Mesendoderm (in vitro differentiated cells): ENCODE measurements at regions not wholly inside any gene's neighbourhood (a gene's known extent, or its start where the extent isn't known, plus 50 kb on each side); places are given as distances from the start of the nearest gene placed in this dataset.

Source experiments
- DNase-seq: peaks from one replicate; pipeline ENCODE4 v3.0.0; 2013
- H2AK5ac ChIP-seq: 2 replicates; pipeline ENCODE4 v1.6.1; 2013; ENCODE audit warnings: low read length, inconsistent platforms
- H2BK120ac ChIP-seq: 2 replicates; pipeline ENCODE4 v1.6.1; 2013; ENCODE audit warnings: low read depth, mild to moderate bottlenecking, low read length, moderate library complexity, mixed read lengths
- H2BK15ac ChIP-seq: replicated peaks from 2 replicates; pipeline ENCODE4 v1.6.1; 2013; ENCODE audit warnings: low read depth, mild to moderate bottlenecking, moderate library complexity
- H2BK5ac ChIP-seq: 2 replicates; pipeline ENCODE4 v1.6.1; 2013; ENCODE audit warnings: low read length, inconsistent platforms
- H3K18ac ChIP-seq: 2 replicates; pipeline ENCODE4 v1.6.1; 2013; ENCODE audit warnings: mild to moderate bottlenecking, low read length, mixed read lengths
- H3K23ac ChIP-seq: one replicate; pipeline ENCODE4 v1.6.1; 2013; ENCODE audit warnings: low read length
- H3K27ac ChIP-seq: 2 replicates; pipeline ENCODE4 v1.5.1; 2013; ENCODE audit warnings: low read depth, mild to moderate bottlenecking, inconsistent platforms, low read length, moderate library complexity
- H3K27me3 ChIP-seq: 2 replicates; pipeline ENCODE4 v1.6.1; 2013; ENCODE audit warnings: low read length, control low read depth, mild to moderate bottlenecking, inconsistent platforms; ENCODE audit not compliant: insufficient read depth, poor library complexity
- H3K36me3 ChIP-seq: 2 replicates; pipeline ENCODE4 v1.6.1; 2013; ENCODE audit warnings: low read length, inconsistent platforms; ENCODE audit not compliant: control insufficient read depth, insufficient read depth
- H3K4ac ChIP-seq: one replicate; pipeline ENCODE4 v1.6.1; 2013; ENCODE audit warnings: low read depth, mild to moderate bottlenecking, low read length, moderate library complexity
- H3K4me1 ChIP-seq: 2 replicates; pipeline ENCODE4 v1.6.1; 2013; ENCODE audit warnings: low read depth, low read length, inconsistent platforms; ENCODE audit not compliant: control insufficient read depth
- H3K4me2 ChIP-seq: 2 replicates; pipeline ENCODE4 v1.6.1; 2013; ENCODE audit warnings: low read length
- H3K4me3 ChIP-seq: 2 replicates; pipeline ENCODE4 v1.5.1; 2013; ENCODE audit warnings: mild to moderate bottlenecking, low read length
- H3K56ac ChIP-seq: one replicate; pipeline ENCODE4 v1.6.1; 2013; ENCODE audit warnings: low read length
- H3K79me1 ChIP-seq: 2 replicates; pipeline ENCODE4 v1.6.1; 2013; ENCODE audit warnings: low read length, inconsistent platforms
- H3K79me2 ChIP-seq: 2 replicates; pipeline ENCODE4 v1.6.1; 2013; ENCODE audit warnings: mild to moderate bottlenecking, low read length; ENCODE audit not compliant: control insufficient read depth, insufficient read depth
- H3K9ac ChIP-seq: 2 replicates; pipeline ENCODE4 v1.6.1; 2013; ENCODE audit warnings: low read length, inconsistent platforms
- H4K5ac ChIP-seq: one replicate; pipeline ENCODE4 v1.6.1; 2013; ENCODE audit warnings: low read length
- H4K8ac ChIP-seq: one replicate; pipeline ENCODE4 v1.6.1; 2013; ENCODE audit warnings: low read depth, mild to moderate bottlenecking, control low read depth, low read length, moderate library complexity
- WGBS: extraction: QIAGEN DNeasy Blood & Tissue Kit; methylation state at CpG from one replicate; pipeline ENCODE4 v1.1.7; 2013; ENCODE audit warnings: low lambda C conversion rate, missing lambda C conversion rate; ENCODE audit not compliant: insufficient coverage; ENCODE audit errors: extremely low coverage; 5-methylcytosine and 5-hydroxymethylcytosine counted together

DNA sequence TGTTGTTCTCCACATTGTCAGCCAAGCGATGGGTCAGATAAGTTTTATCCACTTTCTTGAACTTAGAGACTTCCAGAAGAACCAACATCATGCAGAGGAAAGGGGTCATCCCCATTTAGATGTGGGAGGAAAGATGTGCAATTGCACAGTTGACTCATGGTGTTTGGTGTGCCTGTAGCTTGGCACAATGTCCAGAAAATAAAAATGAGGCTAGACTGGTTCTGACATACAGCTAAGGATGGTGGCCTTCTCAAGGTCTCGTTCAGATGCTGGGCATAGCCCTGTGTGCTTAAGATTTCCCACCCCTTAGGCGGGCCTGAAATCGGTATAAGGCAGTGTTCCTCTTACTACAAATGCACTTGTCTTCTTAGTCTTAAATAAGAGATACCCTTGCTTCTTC is 101.1 kb downstream of the PCDH7 start:
- Histone ChIP-seq H3K9ac (no peak overlapping the region), H3K4me3 (no peak overlapping the region), H4K5ac (no peak overlapping the region), H2BK5ac (no peak overlapping the region), H2BK120ac (no peak overlapping the region), H3K27ac (no peak overlapping the region), H3K36me3 (no peaks in the 10 kb centered on the region), H3K4me2 (no peak overlapping the region), H3K4ac (no peak overlapping the region), H3K27me3 (no peaks in the 10 kb centered on the region), H3K4me1 (no peaks in the 10 kb centered on the region), H3K79me1 (no peaks in the 10 kb centered on the region), H4K8ac (no peak overlapping the region), H3K79me2 (no peaks in the 10 kb centered on the region), H2BK15ac (peak overlapping the region; percentile 27), H3K56ac (no peak overlapping the region), H3K23ac (no peak overlapping the region), H3K18ac (no peak overlapping the region), H2AK5ac (no peak overlapping the region)
- no CpG with 5 or more reads among the region's 4 CpGs for WGBS
- DNase-seq: no peak

DNA sequence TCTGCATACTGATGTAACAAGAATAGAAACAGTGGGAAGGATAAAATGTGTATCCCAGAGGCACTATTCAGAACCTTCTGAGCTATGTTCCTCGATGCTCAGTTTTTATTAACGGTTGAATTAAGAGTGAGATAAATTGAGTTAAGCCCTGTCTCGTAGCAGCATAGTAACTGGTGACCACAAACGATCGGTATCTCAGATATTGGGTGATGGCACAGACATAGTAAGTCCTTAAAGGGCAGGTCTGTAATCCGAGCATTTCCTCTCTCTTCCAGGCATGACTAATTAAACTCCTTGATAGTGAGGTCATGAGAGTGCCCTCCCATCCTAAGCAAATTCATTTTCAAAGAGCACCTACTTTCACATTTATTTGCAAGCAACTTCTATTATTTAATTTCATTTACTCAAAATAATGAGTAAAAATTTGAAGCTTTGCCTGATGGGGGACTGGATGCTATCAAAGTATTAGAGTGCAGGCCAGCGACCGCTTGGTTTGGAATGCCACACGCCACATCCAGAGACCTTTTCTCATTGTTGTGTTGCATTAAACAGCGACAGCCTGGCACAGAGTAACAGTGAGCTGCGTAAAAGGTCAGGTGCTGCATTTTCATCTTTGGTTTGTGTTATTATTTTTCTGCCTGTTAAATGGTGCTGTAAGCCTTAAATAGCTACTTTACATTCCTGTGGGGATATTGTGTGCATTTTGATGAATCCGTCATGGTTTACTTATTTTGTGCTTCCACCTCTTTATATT is 101.9 kb downstream of the PCDH7 start:
- Histone ChIP-seq H4K5ac (no peak overlapping the region), H3K27me3 (no peaks in the 10 kb centered on the region), H2AK5ac (no peak overlapping the region), H3K4me1 (no peaks in the 10 kb centered on the region), H4K8ac (peak overlapping the region; percentile 89), H3K4me2 (no peak overlapping the region), H2BK5ac (no peak overlapping the region), H3K4ac (no peak overlapping the region), H2BK15ac (peak overlapping the region; percentile 27), H3K56ac (no peak overlapping the region), H3K27ac (no peak overlapping the region), H3K23ac (no peak overlapping the region), H2BK120ac (no peak overlapping the region), H3K9ac (no peak overlapping the region), H3K79me1 (no peaks in the 10 kb centered on the region), H3K18ac (no peak overlapping the region), H3K4me3 (no peak overlapping the region), H3K36me3 (no peaks in the 10 kb centered on the region), H3K79me2 (no peaks in the 10 kb centered on the region)
- peak; percentile 86 for DNase-seq
- WGBS: no CpG with 5 or more reads among the region's 12 CpGs

GRCh38 chr4:30822911-30823551 is 102.9 kb downstream of the PCDH7 start:
- Histone ChIP-seq H3K4me2 (no peak overlapping the region), H3K23ac (no peak overlapping the region), H3K27ac (no peak overlapping the region), H3K18ac (no peak overlapping the region), H3K27me3 (no peaks in the 10 kb centered on the region), H4K8ac (no peak overlapping the region), H4K5ac (no peak overlapping the region), H3K79me2 (no peaks in the 10 kb centered on the region), H3K9ac (no peak overlapping the region), H3K56ac (no peak overlapping the region), H2BK120ac (no peak overlapping the region), H3K4ac (no peak overlapping the region), H2AK5ac (no peak overlapping the region), H2BK5ac (no peak overlapping the region), H3K79me1 (no peaks in the 10 kb centered on the region), H3K4me1 (no peaks in the 10 kb centered on the region), H3K4me3 (no peak overlapping the region), H3K36me3 (no peaks in the 10 kb centered on the region), H2BK15ac (no peak overlapping the region)
- DNase-seq: no peak
- no CpG with 5 or more reads among the region's 10 CpGs for WGBS

- Histone ChIP-seq H4K5ac (no peak overlapping the region), H3K9ac (no peak overlapping the region), H3K4me1 (no peaks in the 10 kb centered on the region), H3K27ac (no peak overlapping the region), H3K56ac (no peak overlapping the region), H3K23ac (no peak overlapping the region), H3K4me3 (no peak overlapping the region), H3K18ac (no peak overlapping the region), H2BK120ac (no peak overlapping the region), H2BK5ac (no peak overlapping the region), H3K27me3 (no peaks in the 10 kb centered on the region), H4K8ac (no peak overlapping the region), H3K79me2 (no peaks in the 10 kb centered on the region), H3K79me1 (no peaks in the 10 kb centered on the region), H2BK15ac (no peak overlapping the region), H2AK5ac (no peak overlapping the region), H3K4me2 (no peak overlapping the region), H3K36me3 (no peaks in the 10 kb centered on the region), H3K4ac (no peak overlapping the region)
- no peak for DNase-seq
- no CpG with 5 or more reads among the region's 1 CpG for WGBS
These were observed 105.0 kb downstream of the PCDH7 start for GRCh38 chr4:30825008-30825770.

DNA sequence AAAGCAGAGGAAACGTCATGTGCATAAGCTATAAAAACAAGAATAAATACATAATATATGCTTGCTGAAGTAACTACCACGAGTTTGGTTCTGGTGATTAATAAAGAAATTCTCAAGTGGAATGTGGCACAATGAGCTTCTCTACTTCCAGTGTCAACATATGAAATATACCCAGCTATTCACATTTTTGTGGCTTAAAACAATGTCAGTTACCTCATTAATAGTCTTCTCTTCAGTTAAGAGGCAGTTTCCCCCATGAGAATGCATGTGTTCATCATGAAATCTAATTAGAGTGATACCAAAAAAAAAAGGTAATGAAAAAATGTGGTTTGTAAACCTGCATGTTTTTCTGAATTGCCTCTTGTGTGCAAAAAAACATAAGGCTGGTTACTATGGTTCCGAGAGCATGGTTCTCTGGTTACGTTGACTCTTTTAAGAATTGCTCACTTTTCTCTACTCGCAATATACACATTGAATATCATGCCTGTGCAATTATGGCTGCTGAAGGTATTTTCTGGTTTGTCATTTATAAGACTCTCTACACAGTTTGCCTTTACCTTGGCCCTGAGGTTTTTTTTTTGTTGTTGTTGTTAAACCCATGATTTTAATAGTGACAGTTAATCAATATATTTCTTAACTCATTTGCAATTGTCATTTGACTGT is 108.2 kb downstream of the PCDH7 start:
- Histone ChIP-seq H3K23ac (no peak overlapping the region), H2BK15ac (no peak overlapping the region), H4K8ac (no peak overlapping the region), H3K79me1 (no peaks in the 10 kb centered on the region), H4K5ac (no peak overlapping the region), H3K4me1 (no peaks in the 10 kb centered on the region), H3K36me3 (no peaks in the 10 kb centered on the region), H2BK120ac (no peak overlapping the region), H2AK5ac (no peak overlapping the region), H3K79me2 (no peaks in the 10 kb centered on the region), H3K27me3 (no peaks in the 10 kb centered on the region), H3K9ac (no peak overlapping the region), H3K4ac (no peak overlapping the region), H3K4me2 (no peak overlapping the region), H3K4me3 (no peak overlapping the region), H3K27ac (no peak overlapping the region), H3K56ac (no peak overlapping the region), H2BK5ac (no peak overlapping the region), H3K18ac (no peak overlapping the region)
- DNase-seq: no peak
- no CpG with 5 or more reads among the region's 5 CpGs for WGBS
